GM12878 (cell line): ENCODE measurements at regions not wholly inside any gene's neighbourhood (a gene's known extent, or its start where the extent isn't known, plus 50 kb on each side); places are given as distances from the start of the nearest gene placed in this dataset.

ENCODE experiments used
- ATAC-seq: fragments of 200-7000 bp; cut with Tn5 transposase; 3 replicates; pipeline ENCODE4 v1.9.1; 2020; ENCODE audit warnings: mild to moderate bottlenecking, moderate library complexity
- BruUV-seq: library from RNA; stranded (reverse); fragments of 400-500 nt; replicated peaks from 2 replicates; lab custom pipeline; 2021; lab: Mats Ljungman, UMichigan
- CTCF ChIA-PET: fragments of 300-600 bp; sonication (Branson Sonifier 250); formaldehyde crosslinking; extraction: SDS; loops from one replicate; lab custom pipeline; 2021; ENCODE audit warnings: inconsistent platforms; lab: Yijun Ruan, JAX
- POLR2A ChIA-PET: fragments of 350-600 bp; formaldehyde crosslinking; extraction: SDS; loops from one replicate; lab custom pipeline; 2021; ENCODE audit warnings: inconsistent platforms; lab: Charles Lee
- RAD21 ChIA-PET: fragments of 300-600 bp; sonication (Branson Sonifier 250); formaldehyde crosslinking; loops from one replicate; lab custom pipeline; 2023; ENCODE audit warnings: antibody characterized with exemption; ENCODE audit not compliant: unreplicated experiment; lab: Charles Lee
- SMC1A ChIA-PET: fragments of 300-600 bp; sonication (Branson Sonifier 250); formaldehyde crosslinking; loops from one replicate; lab custom pipeline; 2023; ENCODE audit not compliant: unreplicated experiment, uncharacterized antibody; lab: Charles Lee
- DNase-seq: peaks from one replicate; pipeline ENCODE4 v3.0.0-alpha.2; 2011; ENCODE audit warnings: low read depth, low spot score
- FAIRE-seq: peaks from 3 replicates; lab custom pipeline; 2011; peaks lifted over from hg19 to GRCh38; lab: Jason Lieb, UNC
- H2AFZ ChIP-seq: 2 replicates; pipeline ENCODE4 v1.6.0; 2011; ENCODE audit warnings: low read depth, low read length, control low read depth; ENCODE audit not compliant: control insufficient read depth
- H3K27ac ChIP-seq: 2 replicates; pipeline ENCODE4 v1.5.1; 2011; ENCODE audit warnings: control low read depth; ENCODE audit not compliant: control insufficient read depth, insufficient read depth
- H3K27me3 ChIP-seq, 2 experiments: replicated peaks in 1 of 2; 2 replicates each; pipeline versions ENCODE4 v1.6.0 to v1.6.1; 2011; ENCODE audit warnings: low read length in 1 of 2; ENCODE audit not compliant: control insufficient read depth in 2 of 2, insufficient read depth in 2 of 2
- H3K36me3 ChIP-seq, 2 experiments: 2 replicates each; pipeline ENCODE4 v1.5.1; 2011; ENCODE audit warnings: low read length in 1 of 2; ENCODE audit not compliant: control insufficient read depth in 2 of 2, insufficient read depth in 2 of 2
- H3K4me1 ChIP-seq: 2 replicates; pipeline ENCODE4 v1.6.1; 2011; ENCODE audit warnings: mild to moderate bottlenecking, low read length, moderate library complexity, mixed read lengths; ENCODE audit not compliant: control insufficient read depth, insufficient read depth
- H3K4me2 ChIP-seq: 2 replicates; pipeline ENCODE4 v1.6.0; 2011; ENCODE audit warnings: control low read depth; ENCODE audit not compliant: control insufficient read depth, insufficient read depth
- H3K4me3 ChIP-seq: fragments of 200-600 bp; sonication (generic); 2 replicates; pipeline ENCODE4 v1.5.1; 2016
- H3K79me2 ChIP-seq: 2 replicates; pipeline ENCODE4 v1.6.0; 2011; ENCODE audit warnings: low read length; ENCODE audit not compliant: control insufficient read depth, insufficient read depth
- H3K9ac ChIP-seq: 2 replicates; pipeline ENCODE4 v1.8.0; 2011; ENCODE audit warnings: low read length, control low read depth, mixed read lengths; ENCODE audit not compliant: control insufficient read depth, insufficient read depth
- H3K9me3 ChIP-seq: replicated peaks from 3 replicates; pipeline ENCODE4 v1.5.1; 2011; ENCODE audit warnings: mild to moderate bottlenecking, low read length; ENCODE audit not compliant: control insufficient read depth, insufficient read depth
- H4K20me1 ChIP-seq: 2 replicates; pipeline ENCODE4 v1.6.0; 2011; ENCODE audit not compliant: control insufficient read depth, insufficient read depth
- CHD1 ChIP-seq: IDR thresholded peaks from 2 replicates; pipeline ENCODE4 v1.6.1; 2012; ENCODE audit warnings: low read depth, low read length, improper control_type of control experiment
- DPF2 ChIP-seq: fragments of 450-650 bp; IDR thresholded peaks from 2 replicates; pipeline ENCODE4 v1.6.1; 2017; ENCODE audit warnings: mild to moderate bottlenecking
- HCFC1 ChIP-seq: fragments of 150-350 bp; IDR thresholded peaks from 2 replicates; pipeline ENCODE4 v1.6.1; 2014; ENCODE audit warnings: low read length
- MEF2A ChIP-seq: IDR thresholded peaks from 2 replicates; pipeline ENCODE4 v1.6.1; 2011; ENCODE audit warnings: low read depth, mild to moderate bottlenecking, low read length, moderate library complexity; ENCODE audit not compliant: insufficient read depth
- RCOR1 ChIP-seq: conservative IDR thresholded peaks from 2 replicates; pipeline ENCODE4 v1.6.1; 2012; ENCODE audit warnings: low read depth, low read length, improper control_type of control experiment
- SMAD1 ChIP-seq: fragments of 450-650 bp; IDR thresholded peaks from 2 replicates; pipeline ENCODE4 v1.6.1; 2018; ENCODE audit warnings: mild to moderate bottlenecking, low read depth; ENCODE audit not compliant: partially characterized antibody
- SMC3 ChIP-seq: IDR thresholded peaks from 2 replicates; pipeline ENCODE4 v1.6.1; 2011; ENCODE audit warnings: low read length, improper control_type of control experiment, borderline replicate concordance
- SP1 ChIP-seq: IDR thresholded peaks from one replicate; pipeline ENCODE4 v1.6.1; 2011; ENCODE audit warnings: low read depth, low read length
- STAT1 ChIP-seq: fragments of 450-650 bp; conservative IDR thresholded peaks from 2 replicates; pipeline ENCODE4 v1.6.1; 2014; ENCODE audit warnings: antibody characterized with exemption, mild to moderate bottlenecking
- SUPT20H ChIP-seq: IDR thresholded peaks from 2 replicates; pipeline ENCODE4 v1.6.1; 2011; ENCODE audit warnings: low read depth, mild to moderate bottlenecking, low read length, moderate library complexity, borderline replicate concordance; ENCODE audit not compliant: control insufficient read depth
- TCF7 ChIP-seq: IDR thresholded peaks from 2 replicates; pipeline ENCODE4 v1.6.1; 2014; ENCODE audit warnings: antibody characterized with exemption, borderline replicate concordance
- WGBS: methylation state at CpG from one replicate; pipeline ENCODE4 v1.1.6; 2016; ENCODE audit warnings: low lambda C conversion rate; ENCODE audit not compliant: insufficient replicate concordance, insufficient coverage; ENCODE audit errors: missing lambda C conversion rate; 5-methylcytosine and 5-hydroxymethylcytosine counted together
- in situ Hi-C: fragments of 300-500 bp; cut with MboI; formaldehyde crosslinking; loops from 9 replicates; pipeline ENCODE4 v1.14.3; 2018; ENCODE audit warnings: mixed read lengths
- intact Hi-C: fragments of 100-400 bp; cut with micrococcal nuclease; formaldehyde crosslinking; loops from one replicate; pipeline ENCODE4 v1.14.2; 2022; ENCODE audit not compliant: unreplicated experiment
- TF ChIP-seq, protein P1 (sequence below): fragments of 450-650 bp; IDR thresholded peaks from 2 replicates; pipeline ENCODE4 v1.6.1; 2014; ENCODE audit warnings: mild to moderate bottlenecking
- TF ChIP-seq, protein P2 (sequence below): IDR thresholded peaks from 2 replicates; pipeline ENCODE4 v1.6.1; 2011; ENCODE audit warnings: low read depth, low read length, improper control_type of control experiment, borderline replicate concordance

DNA sequence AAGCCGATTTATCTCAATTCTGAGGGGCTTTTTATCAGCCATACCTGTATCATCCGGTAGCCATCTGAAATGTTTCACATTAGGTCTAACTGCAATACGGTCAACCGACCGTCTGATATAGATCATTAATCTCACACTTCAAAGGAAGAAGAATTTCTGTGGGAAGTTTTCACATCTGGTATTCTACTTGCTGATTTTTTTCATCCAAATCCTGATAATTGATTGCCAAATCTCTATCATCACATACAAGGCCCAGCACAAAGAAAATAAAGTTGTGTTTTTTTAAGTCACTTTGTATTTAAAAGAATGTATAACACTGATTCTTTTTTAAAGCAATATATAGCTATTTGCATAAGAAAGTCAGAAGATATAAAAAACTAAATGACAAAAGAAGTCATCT lies 132.3 kb downstream of the DKK1 start:
- CTCF ChIA-PET, result no interaction called here
- intact Hi-C loops (no loop called here), in situ Hi-C loops (no loop called here)
- DNase-seq, result no peak
- no peak overlapping the region for H3K27ac ChIP-seq
- H3K4me2 ChIP-seq, result no peak overlapping the region
- H4K20me1 ChIP-seq, result no peaks in the 10 kb centered on the region
- H2AFZ ChIP-seq, result no peak overlapping the region
- ATAC-seq, result no peak
- POLR2A ChIA-PET, result no interaction called here
- H3K27me3 ChIP-seq, result no peaks in the 10 kb centered on the region
- WGBS, result 30% methylated on average over 5 of the region's 5 CpGs
- RAD21 ChIA-PET, result no interaction called here
- H3K4me3 ChIP-seq, result no peak overlapping the region
- no peak for FAIRE-seq
- no peaks in the 10 kb centered on the region for H3K79me2 ChIP-seq
- H3K4me1 ChIP-seq, result no peaks in the 10 kb centered on the region
- H3K36me3 ChIP-seq, result no peaks in the 10 kb centered on the region
- no peak overlapping the region for H3K9ac ChIP-seq
- SMC1A ChIA-PET, result interaction anchor here (0.9 to 1.6 kb wide), 2 partner anchors 38 to 40 kb away, joined by 3 read pairs; no protein-coding TSS in a partner anchor
- BruUV-seq, result no TSS peak
- TF ChIP-seq, protein P1, sequence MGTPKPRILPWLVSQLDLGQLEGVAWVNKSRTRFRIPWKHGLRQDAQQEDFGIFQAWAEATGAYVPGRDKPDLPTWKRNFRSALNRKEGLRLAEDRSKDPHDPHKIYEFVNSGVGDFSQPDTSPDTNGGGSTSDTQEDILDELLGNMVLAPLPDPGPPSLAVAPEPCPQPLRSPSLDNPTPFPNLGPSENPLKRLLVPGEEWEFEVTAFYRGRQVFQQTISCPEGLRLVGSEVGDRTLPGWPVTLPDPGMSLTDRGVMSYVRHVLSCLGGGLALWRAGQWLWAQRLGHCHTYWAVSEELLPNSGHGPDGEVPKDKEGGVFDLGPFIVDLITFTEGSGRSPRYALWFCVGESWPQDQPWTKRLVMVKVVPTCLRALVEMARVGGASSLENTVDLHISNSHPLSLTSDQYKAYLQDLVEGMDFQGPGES, result no peak
- TF ChIP-seq DPF2 (no peak), HCFC1 (no peak), SMC3 (no peak), SP1 (no peak)
- H3K9me3 ChIP-seq, result no peaks in the 10 kb centered on the region

DNA sequence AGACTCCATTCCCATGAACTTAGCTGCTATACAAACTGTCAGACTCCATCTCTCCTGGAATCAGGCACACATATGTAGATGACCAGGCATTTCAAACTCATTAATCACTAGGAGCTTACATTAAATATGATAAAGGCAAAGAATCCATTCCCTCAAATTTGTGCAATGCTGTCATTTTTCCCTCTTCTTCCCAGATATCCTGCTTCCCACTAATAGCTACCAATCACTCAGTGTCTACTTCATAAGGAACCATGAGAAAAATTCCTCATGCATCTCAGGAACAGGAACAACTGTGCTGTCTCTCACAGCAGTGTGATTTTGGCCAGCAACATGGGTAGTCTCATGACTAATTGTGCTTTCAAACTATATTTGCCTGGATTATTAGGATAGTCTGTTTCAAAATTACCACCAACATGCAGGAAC lies 133.9 kb downstream of the DKK1 start:
- no peak overlapping the region for H3K9ac ChIP-seq
- ChIA-PET CTCF (no interaction called here), POLR2A (interaction anchor here (1.1 kb wide), 1 partner anchor 18 kb away, joined by 3 read pairs; no protein-coding TSS in a partner anchor)
- FAIRE-seq (no peak), ATAC-seq (no peak)
- no peaks in the 10 kb centered on the region for H3K4me1 ChIP-seq
- H3K36me3 ChIP-seq, result no peaks in the 10 kb centered on the region
- no peak overlapping the region for H3K4me3 ChIP-seq
- no peaks in the 10 kb centered on the region for H3K9me3 ChIP-seq
- in situ Hi-C loops, result no loop called here
- no peaks in the 10 kb centered on the region for H3K79me2 ChIP-seq
- TF ChIP-seq SUPT20H (no peak), SMAD1 (no peak), MEF2A (no peak), RCOR1 (no peak), STAT1 (no peak), TCF7 (no peak), CHD1 (no peak)
- TF ChIP-seq, protein P2, sequence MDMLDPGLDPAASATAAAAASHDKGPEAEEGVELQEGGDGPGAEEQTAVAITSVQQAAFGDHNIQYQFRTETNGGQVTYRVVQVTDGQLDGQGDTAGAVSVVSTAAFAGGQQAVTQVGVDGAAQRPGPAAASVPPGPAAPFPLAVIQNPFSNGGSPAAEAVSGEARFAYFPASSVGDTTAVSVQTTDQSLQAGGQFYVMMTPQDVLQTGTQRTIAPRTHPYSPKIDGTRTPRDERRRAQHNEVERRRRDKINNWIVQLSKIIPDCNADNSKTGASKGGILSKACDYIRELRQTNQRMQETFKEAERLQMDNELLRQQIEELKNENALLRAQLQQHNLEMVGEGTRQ, result no peak
- TF ChIP-seq, all 136 proteins: peak for 0
- H3K27me3 ChIP-seq, result no peaks in the 10 kb centered on the region
- H4K20me1 ChIP-seq, result no peaks in the 10 kb centered on the region
- intact Hi-C loops, result no loop called here
- no peak for DNase-seq
- H3K4me2 ChIP-seq, result no peak overlapping the region
- no peak overlapping the region for H2AFZ ChIP-seq
- ChIA-PET RAD21 (no interaction called here), SMC1A (interaction anchor here (0.9 kb wide), 1 partner anchor 12 kb away, joined by 4 read pairs; no protein-coding TSS in a partner anchor)
- no peak overlapping the region for H3K27ac ChIP-seq
- no TSS peak for BruUV-seq
